ENCODE measurements at regions not wholly inside any gene's neighbourhood (a gene's known extent, or its start where the extent isn't known, plus 50 kb on each side); places are given as distances from the start of the nearest gene placed in this dataset.

GRCh38 chr12:130102266-130102665 is 60.0 kb upstream of the FZD10 start:
- Histone ChIP-seq H3K27ac (ENCODE audit: low read length) (no peak overlapping the region), H2AFZ (ENCODE audit: low read depth, low read length) (no peak overlapping the region), H3K36me3 (ENCODE audit: insufficient read depth, low read length) (no peaks in the 10 kb centered on the region), H3K9me3 (ENCODE audit: low read length) (no peaks in the 10 kb centered on the region), H3K9me2 (ENCODE audit: insufficient read depth, low read length) (no peaks in the 10 kb centered on the region), H3K27me3 (ENCODE audit: insufficient read depth, low read depth, low read length) (no peaks in the 10 kb centered on the region), H3K4me3 (ENCODE audit: low read length) (no peak overlapping the region), H3K4me2 (ENCODE audit: low read length) (no peak overlapping the region), H3F3A (ENCODE audit: insufficient read depth, low read length, poor library complexity, severe bottlenecking) (no peaks in the 10 kb centered on the region), H3K9ac (ENCODE audit: low read length) (no peak overlapping the region), H3K79me2 (replicated peaks; ENCODE audit: insufficient read depth, low read length) (no peaks in the 10 kb centered on the region), H4K20me1 (ENCODE audit: insufficient read depth) (no peaks in the 10 kb centered on the region)
- no peak for TF ChIP-seq MXI1 (conservative IDR thresholded peaks at IDR 0.05; ENCODE audit: poor library complexity, severe bottlenecking)
- no peak for TF ChIP-seq TAF1 (IDR thresholded peaks at IDR 0.05; ENCODE audit: low read depth)
- TF ChIP-seq POLR2AphosphoS5 (IDR thresholded peaks at IDR 0.05): no peak
- no peak for TF ChIP-seq EP300 (conservative IDR thresholded peaks at IDR 0.05; ENCODE audit: poor library complexity, severe bottlenecking)
- no peak for TF ChIP-seq RAD21 (conservative IDR thresholded peaks at IDR 0.05)
- no peak for TF ChIP-seq CTCF (IDR thresholded peaks at IDR 0.05; ENCODE audit: poor library complexity, severe bottlenecking)
- TF ChIP-seq SMC3 (conservative IDR thresholded peaks at IDR 0.05; ENCODE audit: poor library complexity): no peak
- TF ChIP-seq REST (IDR thresholded peaks at IDR 0.05; ENCODE audit: borderline replicate concordance): no peak
- no peak for TF ChIP-seq EZH2 (IDR thresholded peaks at IDR 0.05; ENCODE audit: borderline replicate concordance, insufficient read depth, low read length, poor library complexity, severe bottlenecking)

- no peak overlapping the region for H3K9ac ChIP-seq (ENCODE audit: low read length)
- no peaks in the 10 kb centered on the region for H4K20me1 ChIP-seq (ENCODE audit: insufficient read depth)
- no peaks in the 10 kb centered on the region for H3K9me3 ChIP-seq (ENCODE audit: low read length)
- H3F3A ChIP-seq (ENCODE audit: insufficient read depth, low read length, poor library complexity, severe bottlenecking): no peaks in the 10 kb centered on the region
- H3K36me3 ChIP-seq (ENCODE audit: insufficient read depth, low read length): no peaks in the 10 kb centered on the region
- no peak overlapping the region for H2AFZ ChIP-seq (ENCODE audit: low read depth, low read length)
- H3K4me3 ChIP-seq (ENCODE audit: low read length): no peak overlapping the region
- no peak overlapping the region for H3K27ac ChIP-seq (ENCODE audit: low read length)
- no peak overlapping the region for H3K4me2 ChIP-seq (ENCODE audit: low read length)
- no peaks in the 10 kb centered on the region for H3K27me3 ChIP-seq (ENCODE audit: insufficient read depth, low read depth, low read length)
- no peaks in the 10 kb centered on the region for H3K79me2 ChIP-seq (replicated peaks; ENCODE audit: insufficient read depth, low read length)
- H3K9me2 ChIP-seq (ENCODE audit: insufficient read depth, low read length): no peaks in the 10 kb centered on the region
- peak; percentile 10 for TF ChIP-seq EP300 (conservative IDR thresholded peaks at IDR 0.05; ENCODE audit: poor library complexity, severe bottlenecking)
- no peak for TF ChIP-seq REST (IDR thresholded peaks at IDR 0.05; ENCODE audit: borderline replicate concordance)
Observed at GRCh38 chr12:130104571-130105106, 57.6 kb upstream of the FZD10 start.

All from neural cell (in vitro differentiated cells).